Right lobe of liver (tissue), 4 donors: ENCODE measurements at regions not wholly inside any gene's neighbourhood (a gene's known extent, or its start where the extent isn't known, plus 50 kb on each side); places are given as distances from the start of the nearest gene placed in this dataset.

Experiments
- POLR2A ChIP-seq: fragments of 450-650 bp; IDR thresholded peaks from one replicate; pipeline ENCODE4 v1.6.1; 2017; ENCODE audit warnings: antibody characterized with exemption, mild to moderate bottlenecking
- TF ChIP-seq, protein P1 (sequence below), 4 donors: fragments of 200-600 bp in 3 of 4; fragments of 450-650 bp in 1 of 4; IDR thresholded peaks; one replicate each; pipeline versions ENCODE4 v1.5.1 to v1.8.0; 2016 to 2022; ENCODE audit warnings: antibody characterized with exemption in 4 of 4, mild to moderate bottlenecking in 2 of 4
- donor health status: DM: no; HTN: no; CAD: no.
- donor health status: DM: no; HTN: no; CAD: no.
- donor health status: DM: no; HTN: yes; CAD: no.

DNA sequence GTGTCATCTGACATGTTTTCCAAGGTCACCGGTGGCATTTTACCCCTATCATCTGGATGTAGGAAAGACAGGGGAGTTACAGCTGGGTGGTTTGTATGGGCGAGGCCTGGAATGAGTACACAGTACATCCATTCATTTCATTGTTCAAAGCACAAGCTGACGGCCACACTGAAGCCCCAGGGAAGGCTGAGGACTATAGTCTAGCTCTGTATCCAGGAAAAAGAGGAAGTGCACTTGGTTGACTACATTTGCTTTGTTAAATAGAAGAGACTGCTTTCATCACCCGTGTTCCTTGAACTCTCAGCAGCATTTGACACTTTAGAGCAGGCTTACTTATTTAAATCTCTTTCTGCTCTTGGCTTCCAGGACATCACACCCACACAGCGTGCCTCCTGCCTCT lies 1041.0 kb upstream of the TENM3 start:
- TF ChIP-seq, protein P1, sequence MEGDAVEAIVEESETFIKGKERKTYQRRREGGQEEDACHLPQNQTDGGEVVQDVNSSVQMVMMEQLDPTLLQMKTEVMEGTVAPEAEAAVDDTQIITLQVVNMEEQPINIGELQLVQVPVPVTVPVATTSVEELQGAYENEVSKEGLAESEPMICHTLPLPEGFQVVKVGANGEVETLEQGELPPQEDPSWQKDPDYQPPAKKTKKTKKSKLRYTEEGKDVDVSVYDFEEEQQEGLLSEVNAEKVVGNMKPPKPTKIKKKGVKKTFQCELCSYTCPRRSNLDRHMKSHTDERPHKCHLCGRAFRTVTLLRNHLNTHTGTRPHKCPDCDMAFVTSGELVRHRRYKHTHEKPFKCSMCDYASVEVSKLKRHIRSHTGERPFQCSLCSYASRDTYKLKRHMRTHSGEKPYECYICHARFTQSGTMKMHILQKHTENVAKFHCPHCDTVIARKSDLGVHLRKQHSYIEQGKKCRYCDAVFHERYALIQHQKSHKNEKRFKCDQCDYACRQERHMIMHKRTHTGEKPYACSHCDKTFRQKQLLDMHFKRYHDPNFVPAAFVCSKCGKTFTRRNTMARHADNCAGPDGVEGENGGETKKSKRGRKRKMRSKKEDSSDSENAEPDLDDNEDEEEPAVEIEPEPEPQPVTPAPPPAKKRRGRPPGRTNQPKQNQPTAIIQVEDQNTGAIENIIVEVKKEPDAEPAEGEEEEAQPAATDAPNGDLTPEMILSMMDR (IDR thresholded peaks at IDR 0.05): no peak
- TF ChIP-seq POLR2A: no peak
